ENCODE measurements at regions not wholly inside any gene's neighbourhood (a gene's known extent, or its start where the extent isn't known, plus 50 kb on each side); places are given as distances from the start of the nearest gene placed in this dataset.

DNA sequence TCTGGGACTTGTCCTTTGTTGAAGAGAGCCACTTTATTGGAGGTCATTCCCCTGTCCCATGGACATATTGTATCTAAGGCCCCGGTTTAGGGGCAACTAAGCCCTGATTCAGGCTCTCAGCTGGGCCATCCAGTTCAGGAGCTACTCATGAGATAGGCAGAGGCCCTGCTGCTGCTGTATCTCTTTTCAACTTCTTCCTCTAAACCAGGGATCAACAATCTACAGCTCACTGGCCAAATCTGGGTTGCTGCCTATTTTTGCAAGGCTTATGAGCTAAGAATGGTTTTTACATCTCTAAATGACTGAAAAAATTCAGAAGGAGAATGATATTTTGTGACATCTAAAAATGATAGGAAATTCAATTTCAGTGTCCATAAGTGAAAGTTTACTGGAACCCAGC, 166.8 kb upstream of the GLI3 start:
- no peak for DNase-seq (ENCODE audit: low read depth in 4 of 4, low spot score in 2 of 4)

DNA sequence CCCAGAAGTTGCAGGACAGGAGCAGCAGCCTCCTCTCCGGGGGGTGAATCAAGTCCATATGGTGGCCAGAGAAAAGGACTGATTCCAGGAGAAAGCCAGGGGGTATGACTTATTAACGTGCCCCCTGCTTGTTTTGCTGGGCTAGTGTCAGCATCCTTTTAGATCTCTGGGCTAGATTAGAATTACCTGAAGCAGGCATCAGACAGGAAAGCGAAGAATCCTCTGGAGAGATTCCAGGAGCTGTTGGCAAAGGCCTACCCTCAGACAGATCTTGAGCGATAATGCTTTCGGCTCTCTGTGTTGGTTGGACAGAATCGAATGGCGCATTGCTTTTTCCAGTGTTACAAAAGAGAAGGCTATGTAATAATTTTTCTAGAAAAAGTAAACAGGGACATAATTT, 164.0 kb upstream of the GLI3 start:
- no peak for DNase-seq (ENCODE audit: low read depth in 4 of 4, low spot score in 2 of 4)

DNA sequence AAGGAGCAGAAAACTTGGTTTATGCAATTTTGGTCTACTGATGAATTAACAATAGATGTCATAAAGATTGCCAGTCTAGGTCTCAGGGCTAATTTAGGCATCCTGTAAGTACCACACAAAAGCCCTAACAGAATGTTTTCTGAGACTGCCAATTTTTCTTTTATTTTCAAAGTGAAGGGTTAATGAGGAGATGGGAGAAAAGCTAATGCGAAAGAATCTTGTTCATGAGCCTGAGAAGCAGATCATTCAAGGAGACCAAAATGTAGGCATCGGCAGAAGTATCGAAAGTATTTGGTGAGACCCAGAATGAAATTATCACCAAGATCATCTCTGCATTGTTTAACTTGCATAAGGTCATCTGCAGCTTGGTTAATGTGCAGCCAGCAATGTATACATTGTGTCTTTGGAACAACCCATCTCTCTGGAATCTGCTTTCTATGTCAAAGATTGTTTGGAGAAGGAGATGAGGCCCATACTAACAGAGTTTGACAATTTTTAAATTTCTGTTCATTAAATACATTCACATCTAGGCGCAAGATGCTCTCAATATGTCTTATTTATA, 163.3 kb upstream of the GLI3 start:
- DNase-seq (ENCODE audit: low read depth in 4 of 4, low spot score in 2 of 4), result no peak

DNA sequence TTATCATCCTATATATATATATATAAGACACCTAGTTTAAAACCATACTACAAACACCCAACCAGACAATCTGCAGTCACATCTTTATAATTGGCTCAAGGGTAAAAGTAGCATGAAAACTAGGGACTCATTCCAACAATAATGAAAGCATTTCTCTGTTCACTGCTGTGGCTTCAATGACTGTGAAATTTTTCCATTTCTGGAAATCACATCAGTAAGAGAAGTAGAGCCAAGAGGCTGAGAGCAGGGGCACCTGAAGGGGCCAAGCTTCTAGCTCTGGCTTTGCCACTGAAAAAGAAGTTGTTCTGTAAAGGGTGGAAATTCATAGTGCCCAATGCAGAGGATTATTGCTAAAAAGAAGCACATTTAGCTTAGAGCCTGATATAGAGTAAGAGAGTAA, 158.6 kb upstream of the GLI3 start:
- no peak for DNase-seq (ENCODE audit: low read depth in 4 of 4, low spot score in 2 of 4)

DNA sequence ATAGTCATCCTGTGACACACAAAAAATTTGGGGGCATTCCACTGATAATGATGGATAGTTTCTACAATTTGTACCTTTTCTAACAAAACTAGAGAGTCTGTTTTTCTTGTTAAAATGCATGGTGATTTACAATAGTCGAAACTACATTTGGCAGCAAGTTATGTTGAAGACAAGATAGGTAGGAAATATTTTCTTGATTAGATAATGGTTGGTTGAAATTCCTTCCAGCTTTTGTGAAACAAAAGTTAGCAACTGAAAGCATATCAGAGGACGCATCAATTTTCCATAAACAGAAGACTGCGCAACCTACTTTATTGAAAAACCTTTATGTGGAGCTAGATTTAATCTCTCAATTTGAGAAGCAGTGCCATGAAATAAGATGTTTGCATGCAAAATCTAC, 155.8 kb upstream of the GLI3 start:
- DNase-seq (ENCODE audit: low read depth in 4 of 4, low spot score in 2 of 4), result no peak

DNA sequence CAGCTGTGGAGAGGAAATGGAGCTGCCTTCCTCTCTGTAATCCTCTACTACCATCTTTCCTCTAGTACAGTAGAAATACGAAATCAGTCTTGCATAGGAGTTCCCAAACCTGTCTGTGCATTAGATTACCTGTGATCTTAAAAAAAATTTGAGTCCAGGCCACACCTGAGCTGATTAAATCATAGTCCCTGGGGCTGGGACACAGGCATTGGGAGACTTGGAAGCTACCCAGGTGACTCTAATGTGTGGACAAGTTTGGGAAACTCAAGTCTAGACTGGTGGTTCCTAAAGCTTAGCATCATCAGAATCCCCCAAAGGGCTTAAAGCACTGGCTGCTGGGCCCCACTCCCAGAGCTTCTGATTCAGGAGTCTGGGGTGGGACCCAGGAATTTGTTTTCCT, 152.7 kb upstream of the GLI3 start:
- no peak for DNase-seq (ENCODE audit: low read depth in 4 of 4, low spot score in 2 of 4)

DNA sequence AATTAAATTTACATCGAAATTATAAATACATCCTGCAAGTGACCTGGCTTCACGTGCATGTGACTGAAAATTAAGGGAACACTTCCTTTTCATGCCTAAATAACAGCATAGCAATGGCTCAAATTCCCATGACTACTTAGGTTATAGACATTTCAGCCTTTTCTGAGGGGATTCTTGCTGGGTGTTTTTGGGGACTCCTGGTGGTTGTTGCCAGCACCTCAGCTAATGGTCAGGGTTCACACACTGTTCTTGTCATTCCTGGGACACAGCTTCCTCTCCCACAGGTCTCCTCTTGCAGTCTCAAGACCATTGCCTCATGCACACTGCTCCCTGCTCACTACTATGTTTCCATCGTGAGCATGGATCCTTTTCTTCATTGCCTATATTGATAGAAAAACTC, 148.9 kb upstream of the GLI3 start:
- DNase-seq (ENCODE audit: low read depth in 4 of 4, low spot score in 2 of 4), result no peak

DNA sequence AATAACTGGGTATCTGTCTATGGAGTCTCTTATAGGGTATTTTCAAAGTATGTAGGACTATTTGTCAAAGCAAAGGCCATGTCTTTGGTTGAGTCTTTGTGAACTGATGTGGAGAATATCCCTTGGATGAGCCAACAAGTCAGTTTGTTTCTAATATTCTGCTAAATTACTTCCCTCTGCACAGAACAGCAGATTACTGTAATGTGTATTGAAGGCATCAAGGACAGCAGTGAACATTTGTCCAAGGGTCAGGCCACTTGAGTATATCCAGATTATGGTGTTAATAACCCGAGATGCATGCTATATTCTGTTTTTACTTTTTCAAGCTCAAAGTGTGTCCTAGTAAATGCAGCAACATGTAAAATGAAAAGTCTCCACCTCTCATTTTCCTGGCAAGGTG, 144.2 kb upstream of the GLI3 start:
- no peak for DNase-seq (ENCODE audit: low read depth in 4 of 4, low spot score in 2 of 4)

DNA sequence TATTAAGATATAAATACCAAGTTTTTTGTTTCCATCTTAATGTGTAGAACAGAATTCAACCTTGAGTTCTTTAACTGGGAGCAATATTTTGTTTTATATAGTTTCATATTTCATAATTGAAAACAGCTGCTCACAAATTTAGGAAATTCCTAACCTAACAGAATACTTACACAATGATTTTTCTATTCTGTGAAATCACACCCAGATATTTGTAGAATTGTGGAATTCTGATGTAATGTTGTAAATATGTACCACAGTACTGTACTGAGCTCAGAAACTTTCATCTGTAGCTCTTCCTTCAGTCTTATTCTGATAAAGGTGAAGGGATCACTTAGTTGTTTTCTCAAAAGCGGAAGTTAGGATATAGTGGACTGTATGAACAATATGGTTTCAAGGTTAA, 143.4 kb upstream of the GLI3 start:
- DNase-seq (ENCODE audit: low read depth in 4 of 4, low spot score in 2 of 4), result no peak

DNA sequence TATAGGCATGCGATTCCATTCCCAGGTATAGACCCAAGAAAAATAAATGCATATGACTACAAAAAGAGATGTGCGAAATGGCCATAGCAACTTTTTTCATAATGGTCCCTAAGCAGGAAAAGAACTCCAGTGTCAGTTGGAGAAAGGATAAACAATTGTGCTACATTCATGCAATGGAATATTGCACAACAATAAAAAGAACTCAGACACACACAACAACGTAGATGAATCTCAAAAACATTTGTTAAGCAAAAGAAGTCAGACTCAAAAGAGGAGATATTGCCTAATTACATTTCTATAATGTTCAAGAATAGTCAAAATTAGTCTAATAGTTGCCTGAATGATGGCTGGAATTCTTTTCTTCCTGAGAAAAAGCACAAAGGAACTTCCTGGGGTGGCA, 141.1 kb upstream of the GLI3 start:
- no peak for DNase-seq (ENCODE audit: low read depth in 4 of 4, low spot score in 2 of 4)

DNA sequence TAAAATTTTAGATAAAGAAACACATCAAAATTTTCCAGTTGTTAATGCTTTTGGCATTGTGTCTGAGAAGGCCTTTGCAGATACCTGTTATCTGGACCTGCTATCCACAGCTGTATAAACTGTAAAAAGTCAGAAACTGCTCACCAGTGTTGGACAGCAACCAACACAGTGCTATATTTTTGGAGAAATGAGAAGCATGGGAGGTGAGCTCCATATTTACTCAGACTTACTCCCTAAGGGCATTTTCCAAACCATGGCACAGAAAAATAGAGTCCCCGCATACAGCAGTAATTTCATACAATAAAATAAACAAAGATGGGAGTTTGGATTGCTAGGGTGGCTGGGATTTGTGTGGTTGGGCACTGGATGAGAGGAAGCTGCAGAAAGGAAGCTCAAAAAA, 136.3 kb upstream of the GLI3 start:
- DNase-seq (ENCODE audit: low read depth in 4 of 4, low spot score in 2 of 4), result no peak

DNA sequence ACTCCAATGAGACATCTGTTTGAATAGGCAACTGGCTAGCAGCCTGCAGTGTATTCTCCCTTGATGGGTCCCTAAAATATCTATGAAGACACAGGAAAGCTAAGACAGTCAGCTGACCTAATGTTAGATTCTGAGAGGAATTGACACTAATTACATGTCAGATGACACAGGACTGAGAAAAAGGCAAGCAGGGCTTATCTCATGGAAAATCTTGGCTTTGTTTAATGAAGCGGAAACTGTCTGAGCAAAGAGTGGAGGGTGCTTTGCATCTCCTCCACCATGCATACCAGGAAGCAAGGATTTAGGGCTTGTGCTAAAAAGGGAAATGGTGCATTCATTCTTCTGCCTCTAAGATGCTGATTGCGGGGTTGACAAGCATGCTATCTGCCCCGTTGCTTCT, 135.5 kb upstream of the GLI3 start:
- no peak for DNase-seq (ENCODE audit: low read depth in 4 of 4, low spot score in 2 of 4)

DNA sequence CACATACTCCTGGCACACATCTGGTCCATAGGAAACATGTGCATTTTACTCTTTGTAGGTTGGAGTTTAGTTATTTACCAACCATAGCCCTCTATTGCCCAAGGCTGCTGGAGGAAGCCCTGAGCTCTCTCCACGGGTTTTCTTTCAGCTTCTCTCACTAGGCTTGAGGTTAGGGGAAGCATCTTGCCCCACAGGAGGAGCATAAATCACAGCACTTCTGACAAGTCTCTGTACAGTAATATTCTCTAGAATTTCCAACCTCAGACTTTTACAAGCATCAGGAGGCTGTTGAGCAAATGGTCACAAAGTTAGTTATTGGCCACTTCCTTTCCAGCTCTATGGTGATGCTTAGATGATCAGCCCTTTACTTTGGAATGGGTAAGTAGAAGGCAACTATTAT, 122.9 kb upstream of the GLI3 start:
- no peak for DNase-seq (ENCODE audit: low read depth in 4 of 4, low spot score in 2 of 4)

DNA sequence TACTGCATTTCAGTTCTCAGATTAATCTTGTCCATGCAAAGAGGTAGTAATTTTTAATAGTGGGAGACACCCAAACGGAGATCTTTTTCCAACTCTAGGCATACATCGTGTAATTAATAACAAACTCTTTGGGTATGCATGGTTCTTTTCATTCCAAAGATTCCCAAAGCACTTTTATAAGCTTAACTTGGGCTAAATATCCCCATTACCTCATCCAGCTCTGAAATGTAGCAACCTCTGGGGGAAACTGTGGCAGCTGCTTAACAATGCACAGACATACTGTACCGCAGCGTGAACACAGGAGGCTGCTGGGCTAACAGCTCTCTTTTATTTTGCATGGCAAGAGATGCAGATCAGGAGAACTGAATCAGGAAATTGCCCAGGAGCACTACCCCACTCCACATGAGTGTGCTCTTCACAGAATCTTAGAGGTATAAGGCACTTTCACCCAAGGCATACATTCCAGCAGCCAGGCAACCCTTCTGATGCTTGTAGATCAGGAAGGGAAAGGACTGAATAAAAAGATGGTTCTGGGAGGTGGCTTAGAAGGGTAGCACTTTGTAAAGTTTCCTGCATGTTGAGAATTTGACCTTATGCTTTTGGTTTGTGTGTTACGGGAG, 114.4 kb upstream of the GLI3 start:
- DNase-seq (ENCODE audit: low read depth in 4 of 4, low spot score in 2 of 4), result no peak

DNA sequence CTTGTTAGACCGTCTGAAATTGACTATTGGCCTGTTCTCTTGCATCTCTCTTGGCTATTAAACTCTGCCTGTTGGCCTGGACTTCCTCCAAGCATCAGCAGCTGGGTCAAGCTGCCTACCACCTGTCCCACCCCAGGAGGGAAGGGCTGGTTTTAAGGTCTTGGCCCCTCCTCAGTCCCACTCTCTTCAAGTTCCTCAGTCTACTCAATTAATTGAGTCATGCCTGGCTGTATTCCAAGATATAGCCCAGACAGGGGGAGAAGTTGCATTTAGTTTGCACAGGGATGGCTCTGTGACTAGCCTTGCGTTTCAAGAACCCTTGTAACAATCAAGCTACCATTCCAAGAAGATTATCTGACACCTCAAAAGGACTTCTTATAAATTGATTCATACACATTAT, 113.8 kb upstream of the GLI3 start:
- no peak for DNase-seq (ENCODE audit: low read depth in 4 of 4, low spot score in 2 of 4)

DNA sequence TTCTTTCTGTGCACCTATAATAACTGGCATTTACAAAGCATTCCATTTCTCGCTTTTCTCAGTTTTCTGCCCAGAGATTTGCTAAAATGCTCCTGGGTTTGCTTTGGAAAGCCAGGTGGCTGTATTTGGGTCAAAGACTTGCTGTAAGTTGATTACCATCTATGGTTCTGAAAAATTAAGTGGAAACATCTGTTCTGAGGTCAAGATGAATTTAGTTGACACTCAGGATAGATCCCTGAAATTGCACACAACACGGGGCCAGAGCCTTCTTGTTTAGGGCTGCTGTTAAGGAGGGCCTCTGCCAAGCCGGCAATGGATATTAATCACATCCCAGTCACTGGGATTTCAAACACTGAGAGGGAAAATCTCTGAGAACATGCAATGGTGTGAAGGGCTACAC, 111.6 kb upstream of the GLI3 start:
- DNase-seq (ENCODE audit: low read depth in 4 of 4, low spot score in 2 of 4), result no peak

DNA sequence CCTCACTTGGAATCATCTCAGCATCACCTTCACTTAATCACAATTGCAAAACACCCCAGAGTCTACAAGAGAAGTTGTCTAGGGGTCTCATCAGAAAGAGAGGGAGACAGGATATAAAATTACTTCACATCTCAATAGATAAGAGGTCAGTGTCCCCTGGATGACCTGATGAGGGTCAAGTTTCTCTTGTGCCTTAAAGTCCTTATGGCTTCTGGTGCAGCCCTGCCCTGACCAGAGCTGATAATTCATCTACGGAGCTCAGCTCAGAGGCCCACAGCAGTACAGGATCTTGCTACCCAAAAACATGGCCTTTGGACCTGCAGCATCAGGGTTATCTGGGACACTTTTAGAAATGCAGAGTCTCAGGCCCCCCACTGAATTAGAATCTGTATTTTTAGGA, 111.1 kb upstream of the GLI3 start:
- no peak for DNase-seq (ENCODE audit: low read depth in 4 of 4, low spot score in 2 of 4)

DNA sequence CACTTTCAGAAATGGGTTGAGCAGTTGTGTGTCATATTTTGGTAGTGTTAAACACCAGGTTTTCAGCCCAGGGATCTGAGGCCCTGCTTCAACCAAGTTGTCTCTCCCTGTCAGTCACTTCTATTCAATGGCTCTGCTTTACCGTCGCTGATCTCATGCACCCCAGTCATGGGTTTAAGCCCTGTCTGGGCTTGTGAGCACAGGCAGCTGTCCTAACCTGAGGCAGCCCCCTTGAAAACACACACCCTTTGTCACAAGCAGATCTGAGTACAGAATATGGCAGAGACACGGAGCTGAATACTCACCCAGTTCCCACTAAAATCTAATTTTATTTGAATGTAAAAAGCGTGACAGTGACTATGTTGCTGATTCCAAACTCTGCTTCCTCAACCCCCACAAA, 110.6 kb upstream of the GLI3 start:
- DNase-seq (ENCODE audit: low read depth in 4 of 4, low spot score in 2 of 4), result no peak

DNA sequence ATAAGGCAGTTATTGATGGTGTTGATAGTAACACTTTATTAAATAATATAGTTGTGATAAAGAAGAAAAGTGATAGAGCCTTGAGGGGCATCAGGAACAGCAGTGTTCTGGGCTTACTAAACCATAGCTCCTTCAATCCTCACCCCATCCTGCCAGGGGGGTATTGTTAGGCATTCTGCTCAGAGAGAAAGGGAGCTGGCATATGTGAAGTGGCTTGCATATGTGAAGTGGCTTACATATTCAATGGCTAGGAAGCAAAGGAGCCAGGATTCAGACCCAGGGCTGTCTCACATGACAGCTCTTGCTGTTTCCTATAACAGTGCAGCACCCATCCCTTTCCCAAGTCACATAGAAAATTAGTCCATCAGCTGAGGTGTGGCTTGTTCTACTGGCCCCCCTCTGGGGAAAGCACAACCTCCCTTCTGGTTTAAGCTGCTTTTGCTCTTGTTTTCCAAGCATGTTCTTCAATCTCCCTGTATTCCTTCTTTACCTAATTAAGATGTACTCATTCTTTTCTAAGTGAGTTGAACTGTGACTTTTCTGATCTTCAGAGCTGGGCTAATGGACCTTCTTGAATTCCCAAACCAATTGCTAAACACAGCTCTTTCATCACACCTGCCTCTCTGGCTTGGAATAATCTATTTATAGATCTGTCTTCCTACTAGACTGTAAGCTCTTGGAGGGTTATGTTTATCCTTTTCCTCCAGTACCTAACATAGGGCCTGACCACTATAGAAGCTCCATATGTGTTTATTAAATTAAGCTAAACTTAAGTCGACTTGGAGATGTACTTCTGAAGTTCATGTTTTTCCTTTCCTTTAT, 108.7 kb upstream of the GLI3 start:
- no peak for DNase-seq (ENCODE audit: low read depth in 4 of 4, low spot score in 2 of 4)

DNA sequence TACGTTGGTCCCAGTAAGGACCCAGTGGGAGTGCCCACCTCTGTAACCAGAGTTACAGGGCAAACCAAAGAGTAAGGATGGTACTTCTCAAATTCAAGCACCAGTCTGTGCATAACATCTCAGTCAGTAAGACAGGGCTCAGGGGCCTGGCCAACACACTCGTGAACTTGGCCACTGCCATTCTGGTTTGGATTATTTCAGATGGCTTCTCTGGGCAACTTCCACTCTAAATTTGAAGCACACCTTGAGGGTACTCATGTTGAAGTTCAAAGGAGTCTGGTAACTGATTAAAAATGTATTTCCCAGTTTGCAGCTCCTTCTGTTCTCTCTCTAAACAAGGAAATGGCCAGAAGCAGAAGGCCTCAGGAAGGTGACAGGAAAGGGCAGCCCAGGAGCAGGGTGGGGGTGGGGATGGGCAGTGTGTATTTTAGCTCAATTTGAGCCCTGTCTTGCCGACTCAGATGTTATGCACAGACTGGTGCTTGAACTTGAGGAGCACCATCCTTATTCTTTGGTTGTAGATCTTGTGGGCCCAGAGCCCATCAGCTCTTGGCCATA, 107.3 kb upstream of the GLI3 start:
- no peak for DNase-seq (ENCODE audit: low read depth in 4 of 4, low spot score in 2 of 4)

DNA sequence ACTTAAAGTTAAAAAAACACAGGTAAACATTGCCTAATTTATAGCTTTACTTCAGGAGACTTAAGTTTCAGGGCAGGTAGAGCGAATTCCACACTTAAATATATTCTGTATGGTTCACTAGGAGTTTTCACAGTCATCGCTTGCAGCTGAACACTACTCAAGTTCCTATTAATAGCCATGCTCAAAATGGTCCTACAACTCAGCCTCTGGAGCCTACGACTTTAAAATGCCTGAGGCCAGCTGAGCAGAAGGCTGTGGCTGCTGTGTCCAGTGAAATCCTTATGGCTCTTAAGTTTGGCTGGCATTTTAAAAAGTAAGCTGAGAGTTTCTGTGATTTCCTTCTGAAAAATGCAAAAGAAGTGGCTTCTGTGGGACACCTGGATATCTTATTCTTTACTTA, 105.4 kb upstream of the GLI3 start:
- DNase-seq (ENCODE audit: low read depth in 4 of 4, low spot score in 2 of 4), result no peak

DNA sequence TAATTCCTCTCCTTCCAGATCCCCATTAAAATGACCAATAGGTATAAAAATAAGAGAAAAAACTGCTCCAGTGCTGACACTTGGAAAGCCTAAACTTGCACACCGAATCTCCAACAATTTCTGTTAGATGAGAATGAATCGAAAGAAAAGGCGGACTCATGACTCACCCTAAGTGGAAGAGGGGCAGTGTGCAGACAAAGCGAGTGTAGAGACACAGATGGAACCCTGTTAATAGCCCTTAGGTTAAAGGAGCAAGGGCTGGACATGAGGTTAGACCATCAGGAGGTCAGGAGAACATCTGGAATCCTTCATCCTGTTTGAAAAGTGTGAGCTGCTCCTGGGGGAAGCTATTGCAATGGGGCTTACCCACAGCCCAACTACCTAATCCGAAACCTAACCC, 103.4 kb upstream of the GLI3 start:
- DNase-seq (ENCODE audit: low read depth in 4 of 4, low spot score in 2 of 4), result peak in 1 of 4 donors; percentile 24

All from left renal cortex interstitium (tissue), 4 donors.